Endometrial microvascular endothelial cells (primary cell): ENCODE measurements at regions not wholly inside any gene's neighbourhood (a gene's known extent, or its start where the extent isn't known, plus 50 kb on each side); places are given as distances from the start of the nearest gene placed in this dataset.
"Not testable (repeated sequence)": the region's sequence is repeated elsewhere in the genome, so short reads cannot be mapped to it uniquely, and the experiment has no call there.

Source experiments
- in situ Hi-C: cut with HindIII; loops from 2 replicates; pipeline ENCODE4 v1.10.0; 2017; ENCODE audit warnings: low sequenced_read_pairs, low pct_unique_long_range_greater_than_20kb; ENCODE audit errors: inconsistent ontology term

DNA sequence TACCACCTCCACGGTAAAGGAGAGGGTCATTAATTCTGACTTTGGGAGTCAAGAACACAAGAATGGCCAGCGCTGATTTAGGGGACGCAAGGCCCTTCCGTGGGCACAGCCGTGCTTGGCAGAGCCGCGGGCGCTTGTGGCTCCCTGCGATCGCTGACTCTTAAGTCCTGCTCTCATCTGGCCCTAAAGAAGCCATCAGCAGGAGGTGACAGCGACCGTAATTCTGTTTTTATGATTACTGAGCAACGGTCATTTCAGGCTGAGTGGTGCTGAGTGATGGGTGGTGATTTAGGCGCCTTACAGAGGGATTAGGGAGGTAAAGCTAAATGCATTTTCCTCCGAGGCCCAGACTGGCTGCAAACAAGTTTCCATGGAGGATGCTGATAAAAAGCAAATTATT is 364.6 kb upstream of the SULF2 start:
- in situ Hi-C loops: no loop called here

DNA sequence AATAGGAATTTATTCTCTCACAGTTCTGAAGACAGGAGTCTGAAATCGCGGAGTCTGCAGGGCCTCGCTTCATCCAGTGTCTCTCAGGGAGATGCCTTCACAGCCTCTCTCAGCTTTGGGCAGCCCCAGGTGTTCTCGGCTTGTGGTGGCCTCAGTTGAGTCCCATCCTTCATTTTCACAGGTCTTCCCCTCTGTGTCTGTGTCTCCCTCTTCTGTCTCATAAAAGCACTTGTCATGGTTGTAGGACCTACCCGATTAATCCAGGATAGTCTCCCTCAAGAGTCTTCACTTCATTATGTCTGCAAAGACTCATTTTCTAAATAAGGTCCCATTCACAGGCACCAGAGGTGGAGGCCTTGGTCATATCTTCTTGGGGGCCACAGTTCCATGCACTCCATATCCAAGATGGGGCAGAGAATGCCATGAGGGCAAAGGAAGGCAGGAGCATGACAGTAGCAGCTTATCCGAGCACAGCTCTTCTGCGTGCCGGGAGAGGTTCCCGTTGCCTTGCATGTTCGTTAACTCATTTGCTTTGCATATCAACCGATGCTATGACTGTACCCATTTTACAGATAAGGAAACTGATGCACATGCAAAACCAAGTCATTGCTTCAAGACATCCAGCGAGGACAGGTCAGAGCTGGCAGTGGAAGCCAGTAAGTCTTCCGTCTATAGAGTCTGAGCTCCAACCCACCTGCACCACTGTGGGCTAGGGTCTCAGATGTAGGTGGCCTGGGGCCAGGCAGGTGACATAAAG is 363.8 kb upstream of the SULF2 start:
- in situ Hi-C loops: no loop called here

DNA sequence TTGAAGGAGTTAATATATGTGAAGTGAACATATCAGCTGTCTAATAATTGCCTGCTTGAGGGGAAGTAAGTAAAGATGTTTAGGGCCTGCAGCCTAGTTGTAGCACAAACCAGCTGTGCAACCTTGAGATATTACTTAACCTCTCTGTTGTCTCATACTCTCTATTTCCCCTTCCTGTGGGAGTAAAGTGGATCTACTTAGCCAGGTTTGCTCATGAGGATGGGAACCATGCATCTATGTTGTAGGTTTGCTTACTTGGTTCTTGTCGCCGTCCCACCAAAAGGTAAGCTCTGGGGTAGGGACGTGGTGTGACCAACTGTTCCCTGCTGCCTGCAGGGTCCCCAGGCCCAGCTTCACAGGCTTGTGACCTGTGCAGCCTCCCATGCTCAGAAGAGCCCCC is 362.7 kb upstream of the SULF2 start:
- in situ Hi-C loops: no loop called here

DNA sequence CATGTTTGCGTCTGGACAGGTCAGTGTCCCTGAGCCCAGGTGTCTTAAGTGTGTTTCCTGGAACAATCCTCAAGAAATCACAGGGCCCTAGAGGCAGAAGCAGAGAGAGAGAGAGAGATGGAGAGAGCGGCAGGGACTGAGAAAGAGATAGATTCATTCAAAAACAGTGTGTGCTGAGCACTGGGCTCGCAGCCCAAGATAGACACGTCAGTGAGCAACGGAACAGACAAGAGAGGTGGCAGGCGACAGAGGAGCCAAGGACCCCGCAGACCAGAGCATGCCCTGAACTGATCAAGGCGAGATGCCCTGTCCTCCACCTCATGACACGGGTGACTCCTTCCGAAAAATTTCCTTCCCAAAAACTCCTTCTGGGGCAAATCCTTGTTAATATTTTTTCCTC is 362.0 kb upstream of the SULF2 start:
- in situ Hi-C loops: no loop called here

- in situ Hi-C loops: no loop called here
These were observed 361.6 kb upstream of the SULF2 start for GRCh38 chr20:48146877-48147276.

DNA sequence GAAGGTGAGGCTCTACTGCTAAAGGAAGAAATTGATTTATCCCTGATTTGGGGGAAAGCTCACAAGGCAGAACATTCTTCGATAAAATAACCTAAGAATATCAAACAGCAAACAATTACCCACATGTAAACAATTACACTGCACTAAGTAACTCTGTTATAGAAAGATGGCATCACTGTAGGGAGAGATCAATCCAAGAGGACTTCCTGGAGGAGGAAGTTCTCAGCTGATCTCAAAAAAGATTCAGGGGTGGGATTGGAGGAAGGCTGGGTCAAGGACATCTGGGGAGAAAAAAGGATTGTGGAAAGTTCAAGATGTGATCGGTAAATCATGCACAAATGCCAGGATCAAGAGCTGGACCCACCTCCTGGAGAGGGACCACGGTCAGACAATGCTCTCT is 361.0 kb upstream of the SULF2 start:
- in situ Hi-C loops: no loop called here

DNA sequence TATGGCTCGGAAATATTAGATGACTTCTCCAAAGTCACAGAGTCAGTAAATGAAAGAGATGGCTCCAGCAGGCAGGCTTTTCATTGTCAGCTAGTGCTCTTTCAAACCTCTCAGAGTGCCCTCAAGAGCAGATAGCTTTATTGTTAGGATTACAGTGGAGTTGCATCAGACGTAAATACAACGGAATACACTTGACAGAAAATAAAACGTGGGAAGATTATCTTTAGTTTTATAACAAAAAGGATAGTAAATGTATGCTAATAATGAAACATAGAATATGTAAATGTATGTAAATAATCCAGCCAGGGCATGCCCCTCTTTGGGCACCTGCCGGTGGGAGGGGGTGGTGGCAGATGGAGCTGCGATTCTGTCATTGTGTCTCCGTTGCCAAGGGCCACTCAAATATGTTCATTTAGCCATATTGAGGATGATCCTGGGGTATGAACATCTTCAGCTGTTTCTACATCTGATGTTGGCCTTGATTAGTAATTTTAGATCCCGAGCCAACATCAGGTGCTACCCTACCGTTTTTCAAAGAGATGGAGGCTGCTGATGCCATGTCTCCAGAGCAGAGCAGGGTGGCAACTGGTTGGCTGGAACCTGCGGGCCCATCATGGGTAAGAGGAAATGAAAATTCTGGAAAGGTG is 358.3 kb upstream of the SULF2 start:
- in situ Hi-C loops: no loop called here

DNA sequence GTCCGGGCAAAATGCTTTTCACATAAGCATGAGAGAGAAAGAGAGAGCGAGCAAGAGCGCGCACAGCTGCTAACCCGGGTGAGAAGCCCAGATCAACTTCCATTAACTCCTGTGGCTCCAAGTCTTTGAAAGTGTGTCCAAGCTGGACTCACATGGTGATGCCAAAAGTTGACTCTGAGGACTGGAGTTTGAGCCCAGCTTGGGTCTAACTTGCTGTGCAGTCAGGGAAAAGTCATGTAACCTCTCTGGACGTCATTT is 357.2 kb upstream of the SULF2 start:
- in situ Hi-C loops: no loop called here

DNA sequence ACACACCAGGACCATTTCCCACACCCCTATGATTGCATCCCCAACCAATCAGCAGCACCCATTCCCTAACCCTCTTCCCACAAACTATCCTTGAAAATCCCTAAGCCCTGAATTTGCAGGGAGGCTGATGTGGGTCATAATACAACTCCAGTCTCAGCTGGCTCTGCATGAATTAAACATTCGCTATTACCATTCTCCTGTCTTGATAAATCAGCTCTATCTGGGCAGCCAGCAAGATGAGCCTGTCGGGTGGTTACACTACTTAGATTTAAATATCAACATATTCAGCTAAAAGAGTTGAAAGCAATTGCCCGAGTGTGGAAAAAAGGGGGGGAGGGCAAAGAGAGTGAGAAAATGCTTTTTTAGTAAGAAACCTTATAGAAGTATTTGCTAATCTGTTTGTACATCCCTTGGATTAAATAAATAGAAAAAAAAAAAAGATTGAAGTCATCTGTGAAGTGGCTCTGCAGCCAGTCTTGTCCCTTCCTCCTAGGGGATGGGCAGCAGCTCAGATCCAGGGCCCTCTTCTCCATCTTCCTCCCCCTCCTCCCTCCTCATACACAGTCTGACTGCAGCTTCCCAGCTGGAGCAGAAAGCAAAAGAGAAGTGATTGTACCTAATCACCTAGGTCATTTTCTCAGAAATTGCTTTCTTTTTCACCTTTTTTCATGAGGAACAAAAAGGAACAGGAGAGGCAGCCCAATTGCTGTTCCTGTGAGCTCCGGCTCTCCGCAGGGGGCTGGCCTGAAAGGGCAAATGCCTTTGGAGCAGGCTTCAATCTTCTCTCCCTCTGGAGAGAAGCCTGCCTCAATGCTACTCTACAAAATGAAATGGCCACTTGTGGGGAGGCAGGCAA is 356.6 kb upstream of the SULF2 start:
- in situ Hi-C loops: no loop called here

DNA sequence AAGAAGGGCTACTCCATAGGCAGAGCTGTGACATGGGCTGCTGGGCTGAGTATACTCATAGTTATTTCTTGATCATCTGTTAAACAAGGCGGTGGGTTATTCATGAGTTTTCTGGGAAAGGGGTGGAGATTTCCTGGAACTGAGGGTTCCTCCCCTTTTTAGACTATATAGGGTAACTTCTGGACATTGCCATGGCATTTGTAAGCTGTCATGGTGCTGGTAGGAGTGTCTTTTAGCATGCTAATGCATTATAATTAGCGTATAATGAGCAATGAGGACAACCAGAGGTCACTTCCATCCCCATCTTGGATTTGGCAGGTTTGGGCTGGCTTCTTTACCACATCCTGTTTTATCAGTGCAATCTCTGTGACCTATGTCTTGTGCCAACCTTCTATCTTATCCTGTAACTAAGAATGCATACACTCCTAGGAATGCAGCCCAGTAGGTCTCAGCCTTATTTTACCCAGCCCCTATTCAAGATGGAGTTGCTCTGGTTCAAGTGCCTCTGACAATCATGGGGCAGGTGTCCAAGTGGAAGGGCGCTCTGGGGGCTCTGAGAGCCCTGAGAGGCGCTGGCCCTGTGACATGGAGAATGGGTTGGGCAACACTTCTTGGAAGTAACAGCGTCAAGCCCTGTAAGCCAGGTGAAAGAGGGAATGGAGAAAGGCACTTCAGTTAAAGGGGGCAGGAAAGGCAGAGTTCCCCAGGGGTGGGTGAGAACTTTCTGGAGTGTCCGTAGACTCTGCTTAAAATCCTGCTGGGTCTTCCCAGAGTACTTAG is 354.2 kb upstream of the SULF2 start:
- in situ Hi-C loops: no loop called here

- in situ Hi-C loops: no loop called here
These were observed 347.6 kb upstream of the SULF2 start for GRCh38 chr20:48132834-48133233.

DNA sequence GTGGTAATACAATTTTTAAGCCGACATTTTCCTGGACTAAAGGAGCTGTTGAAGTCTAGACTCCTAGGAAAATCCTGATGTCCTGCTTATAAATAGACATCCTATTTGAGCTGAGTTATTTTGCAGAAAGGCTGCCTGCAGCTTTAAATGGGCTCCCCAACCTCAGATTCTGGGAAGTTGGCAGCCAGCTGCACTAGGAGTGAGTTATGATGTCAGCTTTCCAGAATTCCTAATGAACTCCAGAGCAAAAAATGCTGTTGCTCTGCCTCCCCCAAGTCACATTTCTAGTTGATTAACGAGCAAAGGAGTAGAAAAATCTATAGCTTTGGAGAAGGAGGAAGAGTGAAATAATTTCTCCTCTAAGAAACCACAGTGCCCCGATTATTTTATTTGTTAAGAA is 346.3 kb upstream of the SULF2 start:
- in situ Hi-C loops: no loop called here

- in situ Hi-C loops: no loop called here
These were observed 344.2 kb upstream of the SULF2 start for GRCh38 chr20:48129345-48129942.

DNA sequence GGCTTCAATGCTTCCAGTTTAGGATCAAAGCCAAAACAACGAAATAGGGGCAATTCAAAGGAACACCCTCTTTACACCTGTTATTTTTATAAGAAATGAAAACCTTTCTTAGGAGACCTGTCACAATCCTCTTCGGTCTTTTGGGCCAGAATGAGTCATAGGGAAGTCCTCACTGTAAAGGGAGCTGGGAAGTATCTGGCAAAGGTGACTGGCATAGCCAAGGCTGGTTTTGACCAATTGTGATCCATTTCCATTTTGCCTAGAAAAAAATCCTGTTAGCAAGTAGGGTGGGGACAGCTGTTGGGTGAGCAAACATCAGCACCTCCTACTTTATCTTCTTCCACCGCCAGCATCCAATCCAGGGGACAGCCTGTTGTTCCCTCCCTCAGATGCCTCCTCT is 343.2 kb upstream of the SULF2 start:
- in situ Hi-C loops: no loop called here

DNA sequence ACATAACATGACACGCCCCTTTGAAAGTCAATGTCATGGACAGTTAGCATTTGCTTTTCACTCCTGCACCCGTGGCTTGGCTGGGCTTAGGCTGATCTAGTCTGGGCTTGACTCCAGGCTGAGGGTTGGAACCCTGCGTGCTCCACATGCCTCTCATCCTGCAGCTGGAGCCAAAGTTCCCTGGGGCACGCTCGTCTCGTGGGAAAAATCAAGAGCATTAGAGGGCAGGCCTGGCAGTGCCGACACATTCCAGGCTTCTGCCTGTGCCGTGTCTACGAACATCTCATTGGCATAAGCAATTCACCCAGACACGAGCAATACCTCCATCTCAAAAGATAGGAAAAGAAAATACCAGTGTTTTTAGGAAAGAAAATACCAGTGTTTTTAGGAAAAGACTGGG is 342.7 kb upstream of the SULF2 start:
- in situ Hi-C loops: not testable (repeated sequence)

- in situ Hi-C loops: not testable (repeated sequence)
These were observed 341.9 kb upstream of the SULF2 start for GRCh38 chr20:48127133-48127532.

DNA sequence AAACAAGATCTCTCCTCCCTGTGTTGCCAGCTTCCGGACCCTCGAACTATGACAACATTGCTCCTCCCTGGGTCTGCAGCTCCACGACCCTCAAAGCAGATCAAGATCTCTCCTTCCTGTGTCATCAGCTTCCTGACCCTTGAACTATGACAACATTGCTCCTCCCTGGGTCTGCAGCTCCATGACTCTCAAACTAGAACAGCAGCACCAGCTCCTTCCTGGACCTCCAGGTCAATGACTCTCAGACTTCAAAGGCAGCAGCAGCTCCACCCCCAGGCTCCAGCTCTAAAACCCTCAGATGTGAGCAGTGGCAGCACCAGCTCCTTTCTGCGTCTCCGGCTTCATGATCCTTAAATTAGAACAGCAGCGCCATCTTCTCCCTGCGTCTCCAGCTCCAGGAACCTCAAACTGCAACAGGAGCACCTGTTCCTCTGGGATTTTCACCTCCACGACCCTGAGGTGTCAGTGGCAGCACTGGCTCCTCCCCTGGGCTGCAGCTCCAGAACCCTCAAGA is 341.0 kb upstream of the SULF2 start:
- in situ Hi-C loops: no loop called here

DNA sequence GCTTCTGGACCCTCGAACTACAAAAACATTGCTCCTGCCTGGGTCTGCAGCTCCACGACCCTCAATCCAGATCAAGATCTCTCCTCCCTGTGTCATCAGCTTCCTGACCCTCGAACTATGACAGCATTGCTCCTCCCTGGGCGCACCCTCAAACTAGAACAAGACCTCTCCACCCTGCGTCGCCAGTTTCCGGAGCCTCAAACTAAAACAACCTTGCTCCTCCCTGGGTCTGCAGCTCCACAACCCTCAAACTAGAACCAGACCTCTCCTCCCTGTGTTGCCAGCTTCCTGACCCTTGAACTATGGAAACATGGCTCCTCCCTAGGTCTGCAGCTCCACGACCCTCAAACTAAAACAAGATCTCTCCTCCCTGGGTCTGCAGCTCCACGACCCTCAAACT is 339.7 kb upstream of the SULF2 start:
- in situ Hi-C loops: no loop called here
